ENCODE measurements at regions not wholly inside any gene's neighbourhood (a gene's known extent, or its start where the extent isn't known, plus 50 kb on each side); places are given as distances from the start of the nearest gene placed in this dataset.

DNA sequence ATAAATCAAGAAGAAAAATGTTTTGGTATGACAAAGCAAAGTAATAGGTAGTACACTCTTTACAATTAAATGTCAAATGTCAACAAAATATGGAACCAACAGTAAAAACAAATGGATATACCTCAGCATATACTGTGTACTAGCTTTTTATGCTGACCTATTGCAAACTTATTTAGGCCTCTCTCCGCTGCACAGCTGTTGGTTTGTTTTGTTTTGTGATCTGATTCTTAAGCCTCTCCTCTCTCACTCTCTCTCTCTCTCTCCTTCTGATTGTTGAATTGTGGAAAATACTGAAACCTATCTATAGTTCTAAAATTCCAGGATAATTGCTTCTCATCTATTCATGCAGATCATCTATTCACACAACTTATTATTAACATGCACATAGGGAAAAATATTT is 154.9 kb upstream of the ARHGAP28 start:
- intact Hi-C loops (cut with micrococcal nuclease; ENCODE audit: unreplicated experiment), result no loop called here
- peaks cover 3% of the 10 kb centered on the region; the same call in 1 of the 2 replicates for H3K4me1 ChIP-seq
- H3K36me3 ChIP-seq (ENCODE audit: control insufficient read depth, insufficient read depth, low read length), result no peaks in the 10 kb centered on the region
- ChIA-PET POLR2A (no interaction called here), CTCF (interaction anchor here (0.6 kb wide), 1 partner anchor 182 kb away, joined by 3 read pairs; no protein-coding TSS in a partner anchor)
- Mint-ChIP-seq H3K4me1 (ENCODE audit: low read depth, unreplicated experiment) (peaks cover 17% of the 10 kb centered on the region), H3K27ac (ENCODE audit: unreplicated experiment) (no peak overlapping the region), H3K9me3 (ENCODE audit: unreplicated experiment) (no peaks in the 10 kb centered on the region), H3K4me3 (ENCODE audit: unreplicated experiment) (no peak overlapping the region), H3K27me3 (ENCODE audit: insufficient read depth, unreplicated experiment) (no peaks in the 10 kb centered on the region), H3K36me3 (ENCODE audit: insufficient read depth, unreplicated experiment) (no peaks in the 10 kb centered on the region)
- no peaks in the 10 kb centered on the region for H3K9me3 ChIP-seq
- no peak for DNase-seq
- no peaks in the 10 kb centered on the region for H3K27me3 ChIP-seq (replicated peaks; ENCODE audit: control insufficient read depth, insufficient read depth, low read length)
- no peak overlapping the region for H3K4me3 ChIP-seq (ENCODE audit: low read depth, low read length)
- no TSS peak for BruUV-seq (replicated peaks)
- no peak for TF ChIP-seq CTCF (IDR thresholded peaks at IDR 0.05; ENCODE audit: insufficient read depth in 1 of 2, low read depth in 1 of 2, low read length in 1 of 2, severe bottlenecking in 1 of 2, unreplicated experiment in 1 of 2)

- Histone ChIP-seq H3K4me1 (no peaks in the 10 kb centered on the region; the same call in 1 of the 2 replicates), H3K4me3 (ENCODE audit: low read depth, low read length) (no peak overlapping the region), H3K36me3 (ENCODE audit: control insufficient read depth, insufficient read depth, low read length) (no peaks in the 10 kb centered on the region), H3K9me3 (no peaks in the 10 kb centered on the region), H3K27me3 (replicated peaks; ENCODE audit: control insufficient read depth, insufficient read depth, low read length) (no peaks in the 10 kb centered on the region)
- ChIA-PET CTCF (no interaction called here), POLR2A (no interaction called here)
- Mint-ChIP-seq H3K36me3 (ENCODE audit: insufficient read depth, unreplicated experiment) (no peaks in the 10 kb centered on the region), H3K27ac (ENCODE audit: unreplicated experiment) (no peak overlapping the region), H3K9me3 (ENCODE audit: unreplicated experiment) (peaks cover under 1% of the 10 kb centered on the region), H3K27me3 (ENCODE audit: insufficient read depth, unreplicated experiment) (no peaks in the 10 kb centered on the region), H3K4me3 (ENCODE audit: unreplicated experiment) (no peak overlapping the region), H3K4me1 (ENCODE audit: low read depth, unreplicated experiment) (peaks cover 17% of the 10 kb centered on the region)
- no peak for TF ChIP-seq CTCF (IDR thresholded peaks at IDR 0.05; ENCODE audit: insufficient read depth in 1 of 2, low read depth in 1 of 2, low read length in 1 of 2, severe bottlenecking in 1 of 2, unreplicated experiment in 1 of 2)
- no TSS peak for BruUV-seq (replicated peaks)
- DNase-seq, result no peak
- intact Hi-C loops (cut with micrococcal nuclease; ENCODE audit: unreplicated experiment), result no loop called here
Observed at GRCh38 chr18:6575908-6576307, 153.6 kb upstream of the ARHGAP28 start.

DNA sequence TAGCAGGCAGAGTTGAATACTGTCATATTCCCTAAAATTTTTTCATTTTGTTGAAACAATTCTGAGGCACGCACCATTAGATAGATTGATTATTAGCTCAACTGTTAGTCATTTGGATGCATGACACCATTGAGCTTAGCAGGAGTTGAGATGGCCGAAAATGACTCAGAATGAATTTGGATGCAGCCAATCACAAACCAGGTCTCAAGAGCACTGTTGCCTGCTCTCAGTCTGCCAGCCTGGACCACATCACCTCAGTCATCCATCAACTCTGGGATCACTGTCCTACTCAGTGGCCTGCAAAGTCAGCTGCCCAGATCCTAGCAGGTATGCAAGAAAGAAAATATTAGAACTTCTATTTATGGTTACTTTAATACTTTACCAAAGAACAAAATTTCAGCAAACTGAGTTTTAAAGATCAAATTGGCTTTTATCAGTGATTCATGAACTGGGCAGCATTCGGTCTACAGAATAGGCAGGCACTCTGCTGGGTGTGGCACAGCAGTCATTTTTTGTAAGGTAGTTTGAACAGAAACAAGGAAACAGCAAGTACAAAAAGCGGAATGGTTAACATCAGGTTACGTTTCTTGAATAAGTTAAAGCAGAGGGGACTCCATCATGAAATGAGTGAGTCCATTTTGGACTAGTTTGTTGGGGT is 152.7 kb upstream of the ARHGAP28 start:
- BruUV-seq (replicated peaks), result no TSS peak
- H3K36me3 Mint-ChIP-seq (ENCODE audit: insufficient read depth, unreplicated experiment), result no peaks in the 10 kb centered on the region
- H3K27me3 Mint-ChIP-seq (ENCODE audit: insufficient read depth, unreplicated experiment), result no peaks in the 10 kb centered on the region
- DNase-seq, result no peak
- no peak overlapping the region for H3K4me3 ChIP-seq (ENCODE audit: low read depth, low read length)
- CTCF ChIA-PET, result no interaction called here
- no peaks in the 10 kb centered on the region for H3K27me3 ChIP-seq (replicated peaks; ENCODE audit: control insufficient read depth, insufficient read depth, low read length)
- no peak overlapping the region for H3K4me3 Mint-ChIP-seq (ENCODE audit: unreplicated experiment)
- H3K36me3 ChIP-seq (ENCODE audit: control insufficient read depth, insufficient read depth, low read length), result no peaks in the 10 kb centered on the region
- intact Hi-C loops (cut with micrococcal nuclease; ENCODE audit: unreplicated experiment), result no loop called here
- H3K4me1 Mint-ChIP-seq (ENCODE audit: low read depth, unreplicated experiment), result peaks cover 17% of the 10 kb centered on the region
- H3K9me3 Mint-ChIP-seq (ENCODE audit: unreplicated experiment), result peaks cover 10% of the 10 kb centered on the region
- no peak for TF ChIP-seq CTCF (IDR thresholded peaks at IDR 0.05; ENCODE audit: insufficient read depth in 1 of 2, low read depth in 1 of 2, low read length in 1 of 2, severe bottlenecking in 1 of 2, unreplicated experiment in 1 of 2)
- POLR2A ChIA-PET, result no interaction called here
- H3K27ac Mint-ChIP-seq (ENCODE audit: unreplicated experiment), result no peak overlapping the region
- H3K4me1 ChIP-seq, result no peaks in the 10 kb centered on the region; the same call in 1 of the 2 replicates
- no peaks in the 10 kb centered on the region for H3K9me3 ChIP-seq

All from Caco-2 (cell line).